Epithelial cell of proximal tubule (primary cell): ENCODE measurements at regions not wholly inside any gene's neighbourhood (a gene's known extent, or its start where the extent isn't known, plus 50 kb on each side); places are given as distances from the start of the nearest gene placed in this dataset.

ENCODE experiments used
- DNase-seq: peaks from one replicate; pipeline ENCODE4 v3.0.0-alpha.2; 2011; ENCODE audit warnings: low read depth
- H3K4me3 ChIP-seq: 2 replicates; pipeline ENCODE4 v1.5.1; 2011; ENCODE audit warnings: low read depth, mild to moderate bottlenecking, low read length
- CTCF ChIP-seq: conservative IDR thresholded peaks from 2 replicates; pipeline ENCODE4 v1.5.1; 2012; ENCODE audit warnings: low read depth, mild to moderate bottlenecking, low read length

GRCh38 chr21:34018185-34018584, 55.2 kb upstream of the MRPS6 start:
- TF ChIP-seq CTCF = no peak
- H3K4me3 ChIP-seq = no peak overlapping the region
- no peak for DNase-seq

- no peak overlapping the region for H3K4me3 ChIP-seq
- no peak for DNase-seq
- no peak for TF ChIP-seq CTCF
These were observed 56.1 kb upstream of the MRPS6 start for GRCh38 chr21:34017039-34017961.

GRCh38 chr21:34012640-34013039, 60.7 kb upstream of the MRPS6 start:
- no peak for DNase-seq
- TF ChIP-seq CTCF = no peak
- no peak overlapping the region for H3K4me3 ChIP-seq

GRCh38 chr21:34011660-34012059, 61.7 kb upstream of the MRPS6 start:
- no peak overlapping the region for H3K4me3 ChIP-seq
- DNase-seq = no peak
- TF ChIP-seq CTCF = no peak

GRCh38 chr21:34009193-34009592, 64.2 kb upstream of the MRPS6 start:
- no peak for DNase-seq
- TF ChIP-seq CTCF = no peak
- H3K4me3 ChIP-seq = no peak overlapping the region

- no peak for DNase-seq
- no peak for TF ChIP-seq CTCF
These were observed 64.8 kb upstream of the MRPS6 start for GRCh38 chr21:34008618-34009017.

More at GRCh38 chr21:34008618-34009017, 64.8 kb upstream of the MRPS6 start:
- H3K4me3 ChIP-seq = no peak overlapping the region
